ENCODE measurements at regions not wholly inside any gene's neighbourhood (a gene's known extent, or its start where the extent isn't known, plus 50 kb on each side); places are given as distances from the start of the nearest gene placed in this dataset.

- no peak overlapping the region for H3K27ac Mint-ChIP-seq (ENCODE audit: unreplicated experiment)
- TF ChIP-seq CTCF (conservative IDR thresholded peaks at IDR 0.05) = no peak
- DNase-seq (ENCODE audit: low read depth, low spot score) = no peak
- no peak overlapping the region for H3K4me3 Mint-ChIP-seq
- H3K9me3 Mint-ChIP-seq = peaks cover 5% of the 10 kb centered on the region
- no peaks in the 10 kb centered on the region for H3K27me3 Mint-ChIP-seq (ENCODE audit: low read depth)
- H3K4me1 Mint-ChIP-seq = peaks cover 5% of the 10 kb centered on the region
- no peaks in the 10 kb centered on the region for H3K36me3 Mint-ChIP-seq (ENCODE audit: low read depth)
Observed at GRCh38 chr6:48194596-48195295, 83.7 kb upstream of the PTCHD4 start.

GRCh38 chr6:48188158-48188557 lies 77.2 kb upstream of the PTCHD4 start:
- Mint-ChIP-seq H3K27ac (ENCODE audit: unreplicated experiment) (no peak overlapping the region), H3K4me1 (no peaks in the 10 kb centered on the region), H3K9me3 (no peaks in the 10 kb centered on the region), H3K27me3 (ENCODE audit: low read depth) (no peaks in the 10 kb centered on the region), H3K4me3 (no peak overlapping the region), H3K36me3 (ENCODE audit: low read depth) (no peaks in the 10 kb centered on the region)
- TF ChIP-seq CTCF (conservative IDR thresholded peaks at IDR 0.05) = no peak
- no peak for DNase-seq (ENCODE audit: low read depth, low spot score)

- Mint-ChIP-seq H3K27me3 (ENCODE audit: low read depth) (no peaks in the 10 kb centered on the region), H3K36me3 (ENCODE audit: low read depth) (no peaks in the 10 kb centered on the region), H3K4me1 (no peaks in the 10 kb centered on the region), H3K9me3 (no peaks in the 10 kb centered on the region), H3K4me3 (no peak overlapping the region), H3K27ac (ENCODE audit: unreplicated experiment) (no peak overlapping the region)
- DNase-seq (ENCODE audit: low read depth, low spot score) = no peak
- no peak for TF ChIP-seq CTCF (conservative IDR thresholded peaks at IDR 0.05)
Observed at GRCh38 chr6:48186746-48187145, 75.7 kb upstream of the PTCHD4 start.

GRCh38 chr6:48184648-48185047 lies 73.7 kb upstream of the PTCHD4 start:
- Mint-ChIP-seq H3K27ac (ENCODE audit: unreplicated experiment) (no peak overlapping the region), H3K4me1 (no peaks in the 10 kb centered on the region), H3K4me3 (no peak overlapping the region), H3K9me3 (no peaks in the 10 kb centered on the region), H3K27me3 (ENCODE audit: low read depth) (no peaks in the 10 kb centered on the region), H3K36me3 (ENCODE audit: low read depth) (no peaks in the 10 kb centered on the region)
- no peak for TF ChIP-seq CTCF (conservative IDR thresholded peaks at IDR 0.05)
- DNase-seq (ENCODE audit: low read depth, low spot score) = no peak

- Mint-ChIP-seq H3K9me3 (no peaks in the 10 kb centered on the region), H3K4me3 (no peak overlapping the region), H3K27me3 (ENCODE audit: low read depth) (no peaks in the 10 kb centered on the region), H3K4me1 (no peaks in the 10 kb centered on the region), H3K27ac (ENCODE audit: unreplicated experiment) (no peak overlapping the region), H3K36me3 (ENCODE audit: low read depth) (no peaks in the 10 kb centered on the region)
- DNase-seq (ENCODE audit: low read depth, low spot score) = no peak
- no peak for TF ChIP-seq CTCF (conservative IDR thresholded peaks at IDR 0.05)
Observed at GRCh38 chr6:48183811-48184605, 73.0 kb upstream of the PTCHD4 start.

All from neural crest cell (in vitro differentiated cells).